CD14-positive monocyte (primary cell): ENCODE measurements at regions not wholly inside any gene's neighbourhood (a gene's known extent, or its start where the extent isn't known, plus 50 kb on each side); places are given as distances from the start of the nearest gene placed in this dataset.

ENCODE experiments used
- DNase-seq, 3 donors: peaks; one replicate each; pipeline ENCODE4 v3.0.0-alpha.2; 2011 to 2022
- H2AFZ ChIP-seq: 2 replicates; pipeline ENCODE4 v1.6.0; 2012; ENCODE audit warnings: mild to moderate bottlenecking, low read depth, low read length, inconsistent platforms; ENCODE audit not compliant: insufficient read depth, poor library complexity, severe bottlenecking
- H3K27ac ChIP-seq, 2 donors: 1 replicate in 1 of 2; 2 replicates in 1 of 2; pipeline ENCODE4 v1.5.1; 2012 to 2013; ENCODE audit warnings: low read length in 2 of 2, control low read depth in 1 of 2, inconsistent platforms in 1 of 2, low read depth in 1 of 2, mild to moderate bottlenecking in 1 of 2
- H3K27me3 ChIP-seq, 2 donors: one replicate each; pipeline versions ENCODE4 v1.6.0 to v1.6.1; 2011 to 2013; ENCODE audit warnings: low read length in 2 of 2; ENCODE audit not compliant: control insufficient read depth in 2 of 2, insufficient read depth in 2 of 2
- H3K36me3 ChIP-seq, 2 donors: replicated peaks in 1 of 2; 1 replicate in 1 of 2; 2 replicates in 1 of 2; pipeline versions ENCODE4 v1.5.1 to v1.6.1; 2012 to 2013; ENCODE audit warnings: low read length in 2 of 2, control low read depth in 1 of 2, inconsistent platforms in 1 of 2, mild to moderate bottlenecking in 1 of 2; ENCODE audit not compliant: insufficient read depth in 2 of 2, control insufficient read depth in 1 of 2
- H3K4me1 ChIP-seq, 2 donors: 1 replicate in 1 of 2; 2 replicates in 1 of 2; pipeline versions ENCODE4 v1.5.1 to v1.6.1; 2012 to 2013; ENCODE audit warnings: low read length in 2 of 2, control low read depth in 1 of 2, inconsistent platforms in 1 of 2, mild to moderate bottlenecking in 1 of 2, moderate library complexity in 1 of 2; ENCODE audit not compliant: insufficient read depth in 2 of 2, control insufficient read depth in 1 of 2
- H3K4me2 ChIP-seq: replicated peaks from 2 replicates; pipeline ENCODE3; 2012; ENCODE audit warnings: low read length, moderate library complexity, mild to moderate bottlenecking; ENCODE audit not compliant: poor library complexity, severe bottlenecking; ENCODE audit errors: extremely low read depth
- H3K4me3 ChIP-seq, 3 experiments: fragments of 200-600 bp in 1 of 3; sonication (generic) in 1 of 3; replicated peaks in 1 of 3; 1 replicate in 2 of 3; 2 replicates in 1 of 3; pipeline ENCODE4 v1.5.1; 2011 to 2013; ENCODE audit warnings: low read length in 3 of 3, mild to moderate bottlenecking in 3 of 3, control low read depth in 2 of 3, low read depth in 2 of 3, inconsistent platforms in 1 of 3, moderate library complexity in 1 of 3
- H3K79me2 ChIP-seq: 2 replicates; pipeline ENCODE4 v1.6.0; 2012; ENCODE audit warnings: mild to moderate bottlenecking, control low read depth, inconsistent platforms, low read length, moderate library complexity; ENCODE audit not compliant: insufficient read depth
- H3K9ac ChIP-seq: 2 replicates; pipeline ENCODE4 v1.6.0; 2017; ENCODE audit warnings: low read length, mild to moderate bottlenecking; ENCODE audit not compliant: insufficient read depth, poor library complexity, severe bottlenecking
- H3K9me3 ChIP-seq, 2 donors: replicated peaks in 1 of 2; 1 replicate in 1 of 2; 2 replicates in 1 of 2; pipeline versions ENCODE4 v1.5.1 to v1.6.1; 2012 to 2013; ENCODE audit warnings: low read length in 2 of 2, control low read depth in 1 of 2; ENCODE audit not compliant: control insufficient read depth in 1 of 2, insufficient read depth in 1 of 2
- H4K20me1 ChIP-seq: 2 replicates; pipeline ENCODE4 v1.6.0; 2012; ENCODE audit warnings: mild to moderate bottlenecking, low read length, control low read depth, moderate library complexity; ENCODE audit not compliant: insufficient read depth
- H3K27ac Mint-ChIP-seq, 7 donors: one replicate each; pipeline ENCODE4 v1.8.0; 2020; ENCODE audit warnings: mild to moderate bottlenecking in 7 of 7, mixed read lengths in 7 of 7, moderate library complexity in 6 of 7, inconsistent platforms in 2 of 7
- H3K27me3 Mint-ChIP-seq, 3 donors: one replicate each; pipeline ENCODE4 v1.8.0; 2021 to 2022; ENCODE audit warnings: low read depth in 3 of 3, mild to moderate bottlenecking in 3 of 3, mixed read lengths in 3 of 3, moderate library complexity in 3 of 3, inconsistent platforms in 1 of 3
- H3K36me3 Mint-ChIP-seq, 2 donors: one replicate each; pipeline ENCODE4 v1.8.0; 2020; ENCODE audit warnings: mixed read lengths in 2 of 2, inconsistent platforms in 1 of 2, mild to moderate bottlenecking in 1 of 2
- H3K4me1 Mint-ChIP-seq: one replicate; pipeline ENCODE4 v1.8.0; 2020; ENCODE audit warnings: mild to moderate bottlenecking, mixed read lengths
- H3K4me3 Mint-ChIP-seq, 2 donors: one replicate each; pipeline ENCODE4 v1.8.0; 2020; ENCODE audit warnings: mild to moderate bottlenecking in 2 of 2, mixed read lengths in 2 of 2, moderate library complexity in 1 of 2
- H3K9me3 Mint-ChIP-seq, 7 donors: one replicate each; pipeline ENCODE4 v1.8.0; 2020 to 2022; ENCODE audit warnings: mixed read lengths in 7 of 7, mild to moderate bottlenecking in 6 of 7, moderate library complexity in 6 of 7, inconsistent platforms in 2 of 7
- CTCF ChIP-seq: fragments of 200-600 bp; IDR thresholded peaks from one replicate; pipeline ENCODE4 v1.8.0; 2022; ENCODE audit warnings: antibody characterized with exemption, mild to moderate bottlenecking
- WGBS: methylation state at CpG from one replicate; pipeline ENCODE4 v1.1.5; 2013; ENCODE audit warnings: missing lambda C conversion rate; ENCODE audit not compliant: insufficient coverage; 5-methylcytosine and 5-hydroxymethylcytosine counted together
- intact Hi-C, 2 donors: fragments of 100-400 bp; cut with micrococcal nuclease; formaldehyde crosslinking; loops; one replicate each; pipeline versions ENCODE4 v1.15.0 to v1.15.1; 2023

DNA sequence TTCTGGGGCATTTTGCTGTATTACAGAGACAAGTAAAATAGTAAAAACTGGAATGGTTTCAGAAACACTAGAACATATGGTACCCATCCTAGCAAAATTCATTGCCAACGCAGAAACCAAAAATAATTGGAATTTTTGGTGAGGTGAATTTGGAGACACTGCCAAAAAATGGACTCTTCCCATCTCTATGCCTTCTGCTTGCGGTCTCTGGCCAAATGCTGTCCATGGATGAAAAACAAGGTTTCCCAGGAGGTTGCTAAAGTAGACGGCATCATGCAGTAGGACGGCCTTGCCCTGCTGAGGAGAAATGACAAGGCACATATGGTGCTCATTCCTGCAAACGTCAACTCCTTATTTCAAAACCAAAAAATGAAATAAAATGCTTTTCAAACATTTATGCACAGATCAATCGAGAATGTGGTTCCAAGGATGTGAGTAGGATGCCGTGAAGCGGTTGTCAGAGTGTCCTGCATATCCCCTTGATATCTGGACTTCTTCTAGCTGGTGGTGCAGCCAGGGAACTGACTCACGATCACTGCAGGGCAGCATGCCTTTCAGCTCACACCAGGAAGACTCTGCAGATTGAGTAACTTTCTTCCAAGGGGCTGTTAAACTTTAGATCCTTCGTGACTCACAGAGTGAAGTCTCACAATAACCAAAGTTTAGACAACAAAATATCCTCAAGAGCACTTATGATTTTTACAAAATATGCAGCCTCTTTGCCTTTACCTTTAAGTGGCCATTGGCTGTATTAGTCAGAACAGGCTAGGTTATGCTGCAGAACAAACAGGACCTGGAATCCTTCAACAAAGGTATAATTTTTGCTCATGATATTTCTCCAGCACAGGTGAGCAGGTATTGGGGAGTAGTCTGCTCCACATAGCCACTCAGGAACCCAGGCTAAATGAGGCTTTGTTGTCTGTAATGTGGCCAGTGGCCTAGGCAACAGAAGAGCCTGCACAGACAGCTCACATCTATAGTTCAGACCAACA is 149.4 kb upstream of the NDUFV2 start:
- Mint-ChIP-seq H3K27me3 (peaks cover 10 to 20% (median 11%) of the 10 kb centered on the region in 3 donors), H3K27ac (no peak overlapping the region), H3K36me3 (no peaks in the 10 kb centered on the region), H3K9me3 (peaks cover 0 to 10% (median 5%) of the 10 kb centered on the region in 7 donors), H3K4me3 (no peak overlapping the region), H3K4me1 (no peaks in the 10 kb centered on the region)
- H3K27ac ChIP-seq = no peak overlapping the region
- no peak for DNase-seq
- no peaks in the 10 kb centered on the region for H3K36me3 ChIP-seq
- no peaks in the 10 kb centered on the region for H3K9me3 ChIP-seq
- no peak overlapping the region for H2AFZ ChIP-seq
- H3K79me2 ChIP-seq = no peaks in the 10 kb centered on the region
- no peaks in the 10 kb centered on the region for H4K20me1 ChIP-seq
- no peak for TF ChIP-seq CTCF
- intact Hi-C loops = no loop called here
- WGBS = 100% methylated on average over 4 of the region's 10 CpGs
- H3K4me2 ChIP-seq = no peak overlapping the region
- no peaks in the 10 kb centered on the region for H3K4me1 ChIP-seq
- no peak overlapping the region for H3K9ac ChIP-seq
- no peaks in the 10 kb centered on the region for H3K27me3 ChIP-seq
- no peak overlapping the region for H3K4me3 ChIP-seq

DNA sequence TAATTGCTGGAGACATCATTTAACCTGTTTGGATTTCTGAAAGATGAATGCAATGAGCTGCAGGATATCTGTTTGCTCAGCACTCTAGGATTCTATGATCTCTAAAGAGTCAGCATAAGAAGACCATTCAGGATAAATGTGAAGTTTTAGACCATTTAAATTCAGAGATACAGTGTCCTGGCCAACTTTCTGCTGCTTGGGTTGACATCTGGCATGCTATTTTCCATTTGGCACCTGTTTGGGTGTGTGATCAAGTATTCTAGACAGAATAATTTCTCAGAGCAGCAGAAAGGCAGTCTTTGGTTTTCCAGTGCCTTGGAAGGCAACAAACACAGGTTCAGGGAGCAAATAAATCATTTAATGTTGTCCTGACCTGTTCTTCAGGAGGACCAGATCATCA is 144.8 kb upstream of the NDUFV2 start:
- no peaks in the 10 kb centered on the region for H3K9me3 ChIP-seq
- H3K36me3 Mint-ChIP-seq = no peaks in the 10 kb centered on the region
- no peak overlapping the region for H3K4me2 ChIP-seq
- H3K4me3 ChIP-seq = no peak overlapping the region
- H3K27me3 Mint-ChIP-seq = peaks cover 4 to 15% (median 4%) of the 10 kb centered on the region in 3 donors
- no peak overlapping the region for H3K27ac ChIP-seq
- no peaks in the 10 kb centered on the region for H3K79me2 ChIP-seq
- no peaks in the 10 kb centered on the region for H3K27me3 ChIP-seq
- peaks cover 2% of the 10 kb centered on the region for H3K4me1 Mint-ChIP-seq
- peaks cover 0 to 10% (median 5%) of the 10 kb centered on the region in 7 donors for H3K9me3 Mint-ChIP-seq
- DNase-seq = no peak
- no peaks in the 10 kb centered on the region for H3K36me3 ChIP-seq
- no peak overlapping the region for H2AFZ ChIP-seq
- intact Hi-C loops = no loop called here
- H4K20me1 ChIP-seq = no peaks in the 10 kb centered on the region
- H3K9ac ChIP-seq = no peak overlapping the region
- H3K4me3 Mint-ChIP-seq = no peak overlapping the region
- H3K27ac Mint-ChIP-seq = no peak overlapping the region
- H3K4me1 ChIP-seq = peaks cover 1% of the 10 kb centered on the region in 2 donors
- TF ChIP-seq CTCF = no peak
